Cardiac septum (tissue), 1 donor: ENCODE measurements at regions not wholly inside any gene's neighbourhood (a gene's known extent, or its start where the extent isn't known, plus 50 kb on each side); places are given as distances from the start of the nearest gene placed in this dataset.

ENCODE experiments used
- DNase-seq: peaks from one replicate; pipeline ENCODE4 v3.0.0-alpha.2; 2020; ENCODE audit warnings: low spot score
- intact Hi-C: fragments of 100-400 bp; cut with DNase I; formaldehyde crosslinking; loops from one replicate; pipeline ENCODE4 v1.14.0; 2022
- donor health status: DM: no; HTN: no; CAD: no.

DNA sequence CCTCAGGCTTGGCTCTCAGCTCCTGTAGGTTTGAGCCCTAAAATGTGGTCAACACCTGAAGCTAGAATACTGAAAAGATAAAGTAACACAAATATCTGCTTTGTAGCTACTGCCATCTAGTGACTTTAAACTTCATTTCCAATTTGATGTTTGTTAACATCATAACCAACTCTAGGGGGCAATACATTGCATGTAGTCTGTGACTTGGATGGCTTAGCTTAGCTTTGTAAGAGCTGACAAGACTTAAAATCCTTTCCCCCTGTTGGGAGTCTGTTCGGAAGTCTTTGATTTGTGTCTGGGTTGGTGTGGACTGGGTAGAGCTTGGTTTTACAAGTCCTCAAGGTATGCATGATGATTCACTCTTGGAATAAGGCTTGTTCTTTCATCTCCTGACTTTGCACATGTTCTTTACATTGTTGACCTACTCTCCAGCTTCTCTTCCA is 51.7 kb downstream of the SCN11A start:
- intact Hi-C loops, result loop anchor here (10.0 kb wide), 1 partner anchor 475 kb away; no protein-coding TSS in a partner anchor
- no peak for DNase-seq

DNA sequence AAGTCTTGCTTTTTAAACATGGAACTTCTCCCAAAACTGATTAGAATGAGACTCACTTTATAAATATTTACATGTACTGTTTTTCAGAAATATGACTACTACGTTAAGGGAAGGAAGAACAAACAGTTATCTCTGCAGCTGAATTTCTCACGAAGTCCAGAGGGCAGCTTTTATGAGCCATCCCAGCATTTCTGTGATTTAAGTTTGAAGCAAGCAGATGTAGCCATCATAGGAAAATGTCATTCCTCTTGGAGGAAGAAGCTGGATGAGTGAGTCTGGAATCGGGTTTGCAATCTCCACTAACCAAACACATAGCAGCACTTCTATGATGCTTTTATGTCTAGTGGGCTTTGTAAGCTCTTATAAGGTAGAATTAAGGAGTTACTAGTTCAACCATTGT is 53.7 kb downstream of the SCN11A start:
- intact Hi-C loops, result no loop called here
- no peak for DNase-seq

DNA sequence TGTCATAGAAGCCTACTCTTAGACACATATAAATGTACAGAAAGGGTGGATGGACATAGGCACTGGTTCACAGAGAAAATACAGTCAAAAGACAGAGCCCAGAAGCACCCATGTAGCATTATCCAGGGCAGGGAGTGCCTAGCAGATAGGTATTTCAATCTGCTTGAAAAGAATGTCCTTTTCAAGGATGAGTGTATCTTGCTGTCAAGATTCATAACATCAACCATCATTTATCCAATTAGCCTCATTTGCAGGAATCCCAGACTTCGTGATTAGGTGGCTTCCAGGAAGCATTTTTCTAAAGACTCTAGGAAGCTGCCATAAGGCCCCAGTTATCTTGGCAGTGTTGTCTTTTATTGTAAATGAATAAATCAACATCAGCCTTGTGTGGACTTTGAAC is 55.6 kb downstream of the SCN11A start:
- no peak for DNase-seq
- intact Hi-C loops, result no loop called here

DNA sequence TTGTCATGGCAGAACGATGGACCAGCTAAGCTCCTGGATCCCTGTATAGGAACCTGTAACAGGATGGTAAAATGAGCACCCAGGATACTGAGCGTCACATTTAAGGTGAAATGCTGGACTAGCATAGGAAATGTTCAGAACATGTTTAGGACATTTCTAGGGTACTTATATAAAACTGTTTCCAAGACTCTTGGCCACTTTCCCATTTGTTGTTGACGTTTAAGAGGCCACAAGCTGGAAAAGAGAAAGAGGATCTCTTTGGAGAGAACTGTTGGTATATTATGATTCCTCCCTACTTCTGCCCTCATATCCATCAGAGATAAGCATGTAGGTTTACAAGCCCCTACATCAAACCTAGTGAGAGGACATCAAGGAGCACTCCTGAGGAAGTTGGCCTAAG is 57.5 kb downstream of the SCN11A start:
- DNase-seq, result no peak
- intact Hi-C loops, result no loop called here

DNA sequence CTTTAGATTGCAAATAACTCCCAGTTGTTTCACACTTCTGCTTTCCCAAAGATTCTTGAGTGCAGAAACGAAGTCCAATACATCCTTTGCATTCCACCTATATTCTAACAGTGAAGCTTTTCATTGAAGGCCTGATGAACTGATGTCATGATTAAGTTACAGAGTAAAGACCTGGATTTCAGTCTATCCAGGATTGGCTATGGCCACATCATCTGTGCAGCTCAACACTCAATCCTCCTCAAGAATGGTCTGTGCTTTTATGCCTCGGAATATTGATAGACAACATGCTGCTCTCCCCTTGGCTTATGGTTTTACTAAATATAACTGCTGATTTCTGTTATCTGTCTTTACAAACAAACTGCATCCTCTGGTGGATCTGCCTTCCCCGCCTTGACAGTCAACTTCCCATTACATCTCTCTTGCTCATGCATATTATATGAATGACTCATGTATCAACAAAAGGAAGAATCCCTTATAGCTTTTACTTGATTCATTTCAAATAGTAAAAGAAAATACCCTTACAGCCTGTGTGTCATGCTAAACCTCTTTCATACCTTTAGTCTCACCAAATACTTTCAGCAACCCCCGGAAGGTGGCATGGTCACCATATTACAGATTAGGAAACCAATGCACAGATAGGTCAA is 59.5 kb downstream of the SCN11A start:
- intact Hi-C loops, result no loop called here
- no peak for DNase-seq

DNA sequence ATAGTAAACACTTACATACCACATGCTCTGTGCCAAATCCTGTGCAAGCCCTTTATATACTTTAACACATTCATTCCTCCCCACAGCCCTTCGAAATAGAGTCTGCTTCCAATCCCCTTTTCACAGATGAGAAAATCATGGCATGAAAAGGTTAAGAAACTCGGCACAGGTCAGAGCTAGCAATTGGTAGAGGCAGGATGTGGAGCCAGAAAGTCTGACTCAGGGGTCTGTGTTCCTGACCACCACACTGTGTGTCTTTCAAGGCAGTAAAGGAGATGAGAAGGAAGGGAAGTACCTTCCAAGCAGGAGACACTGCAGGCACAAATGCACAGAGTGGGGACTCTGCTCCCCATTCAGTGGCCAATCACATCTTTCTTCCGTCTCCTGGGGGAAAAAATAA is 61.1 kb downstream of the SCN11A start:
- intact Hi-C loops, result no loop called here

GRCh38 chr3:38989917-38990510 is 61.7 kb downstream of the SCN11A start:
- intact Hi-C loops, result no loop called here
- DNase-seq, result no peak

More for the DNA sequence above, 61.1 kb downstream of the SCN11A start:
- no peak for DNase-seq

DNA sequence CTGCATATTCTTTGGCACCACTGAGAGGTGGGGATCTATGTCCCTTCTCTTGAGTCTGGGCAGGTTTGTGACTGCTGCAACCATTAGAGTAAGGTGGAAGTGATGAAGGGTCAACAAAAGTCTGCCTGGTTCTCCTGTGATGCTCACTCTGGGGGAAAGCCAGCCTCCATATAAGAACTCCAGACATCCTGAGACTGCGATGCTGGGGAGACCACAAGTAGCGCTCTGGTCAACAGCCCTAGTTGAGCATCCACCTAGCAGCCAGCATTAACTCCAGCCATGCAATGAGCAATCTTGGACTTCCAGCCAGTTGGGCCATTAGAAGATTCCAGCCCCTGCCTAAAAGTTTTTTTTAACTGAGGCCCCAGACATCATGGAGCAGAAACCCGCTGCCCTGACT is 62.8 kb downstream of the SCN11A start:
- intact Hi-C loops, result no loop called here
- DNase-seq, result no peak

GRCh38 chr3:38987456-38987855 is 64.3 kb downstream of the SCN11A start:
- intact Hi-C loops, result no loop called here
- DNase-seq, result no peak

GRCh38 chr3:38986901-38987300 is 64.8 kb downstream of the SCN11A start:
- intact Hi-C loops, result no loop called here
- DNase-seq, result no peak

DNA sequence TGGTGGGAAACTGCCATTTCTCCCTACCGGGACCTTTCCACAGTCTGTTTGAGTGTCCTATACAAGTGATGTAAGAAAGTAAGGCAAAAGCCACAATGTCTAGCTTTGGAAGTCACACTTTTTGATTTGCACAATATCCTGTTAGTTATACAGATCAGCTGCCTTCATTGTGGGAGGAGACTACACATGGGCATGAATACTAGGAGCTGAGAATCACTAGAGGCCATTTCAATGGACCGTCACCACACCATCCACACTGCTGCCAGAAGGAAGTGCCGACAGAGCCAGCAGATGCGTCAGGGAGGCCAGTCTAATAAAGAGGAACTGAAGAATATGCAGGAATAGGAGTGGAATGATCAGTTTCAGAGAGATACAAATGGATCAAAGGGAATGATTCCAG is 65.8 kb downstream of the SCN11A start:
- DNase-seq, result no peak
- intact Hi-C loops, result no loop called here

DNA sequence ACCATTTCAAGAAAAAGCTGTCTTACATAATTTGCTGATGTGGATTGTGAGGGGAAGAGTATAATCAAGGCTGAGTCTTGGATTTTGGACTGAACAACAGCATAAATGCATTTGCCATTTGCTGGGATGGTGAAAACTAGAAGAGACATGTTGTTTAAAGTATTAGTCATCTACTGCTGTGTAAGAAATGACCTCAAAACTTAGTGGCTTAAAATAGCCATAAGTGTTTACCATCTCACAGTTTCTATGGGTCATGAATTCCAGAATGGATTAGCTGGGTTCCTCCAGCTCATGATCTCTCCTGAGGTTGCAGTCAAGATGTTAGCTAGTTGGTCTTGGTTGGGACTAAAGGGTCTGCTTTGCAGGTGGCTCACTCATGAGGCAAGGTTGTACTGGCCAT is 66.2 kb downstream of the SCN11A start:
- no peak for DNase-seq
- intact Hi-C loops, result no loop called here

DNA sequence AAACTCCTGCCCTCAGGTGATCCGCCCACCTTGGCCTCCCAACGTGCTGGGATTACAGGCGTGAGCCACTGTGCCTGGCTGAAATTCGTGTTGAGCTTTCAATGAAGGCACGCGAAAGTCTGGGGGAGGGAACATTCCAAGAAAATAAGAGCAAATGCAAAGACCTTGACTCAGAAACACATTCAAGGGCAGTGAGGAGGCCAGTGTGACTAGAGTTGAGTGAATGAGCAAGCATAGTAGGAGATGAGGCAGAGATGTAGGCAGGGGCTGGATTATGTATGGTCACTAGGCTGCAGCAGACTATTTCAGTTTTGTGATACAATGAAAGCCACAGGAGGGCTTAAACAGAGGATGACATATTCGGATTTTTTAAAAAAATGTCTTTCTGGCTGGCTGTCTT is 67.0 kb downstream of the SCN11A start:
- intact Hi-C loops, result no loop called here
- DNase-seq, result no peak

DNA sequence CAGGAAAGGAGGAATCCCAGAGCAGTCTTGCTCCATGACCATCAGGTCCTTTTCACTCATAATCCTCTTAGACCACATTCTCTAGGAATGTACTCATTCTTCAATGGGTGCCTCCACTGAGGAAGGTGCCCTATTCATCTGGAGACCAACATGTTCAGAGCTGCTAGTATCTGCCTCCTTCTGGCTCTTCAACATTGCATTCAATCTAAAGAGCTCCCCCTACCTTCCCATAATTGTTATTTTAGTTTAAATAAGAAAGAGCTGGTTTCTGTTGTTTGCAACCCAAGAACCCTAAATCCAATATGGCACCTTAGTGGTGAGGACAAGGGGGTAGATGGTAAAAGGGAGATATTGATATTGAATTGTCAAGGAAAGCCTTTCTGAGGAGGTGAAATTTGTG is 67.6 kb downstream of the SCN11A start:
- DNase-seq, result no peak
- intact Hi-C loops, result no loop called here

DNA sequence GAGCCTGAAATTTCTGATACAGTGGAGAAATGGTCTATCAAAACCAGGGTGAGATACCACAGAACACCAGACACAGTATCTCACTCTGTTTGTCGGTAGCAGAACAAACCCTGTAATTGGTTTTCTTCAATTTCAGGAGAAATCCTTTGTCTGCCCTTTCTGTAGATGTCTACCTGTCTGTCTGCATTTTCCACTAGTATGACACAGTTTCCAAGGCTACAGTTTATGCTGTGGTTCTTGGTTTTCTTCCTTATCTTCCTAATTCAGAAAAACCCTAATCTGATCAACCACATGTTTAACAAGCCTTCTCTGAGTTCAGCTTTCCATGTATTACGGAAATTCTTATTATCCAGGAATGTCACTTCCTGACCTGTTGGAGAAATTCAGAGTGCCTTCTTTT is 70.8 kb downstream of the SCN11A start:
- DNase-seq, result no peak
- intact Hi-C loops, result no loop called here

GRCh38 chr3:38978729-38979128 is 73.0 kb downstream of the SCN11A start:
- intact Hi-C loops, result no loop called here

DNA sequence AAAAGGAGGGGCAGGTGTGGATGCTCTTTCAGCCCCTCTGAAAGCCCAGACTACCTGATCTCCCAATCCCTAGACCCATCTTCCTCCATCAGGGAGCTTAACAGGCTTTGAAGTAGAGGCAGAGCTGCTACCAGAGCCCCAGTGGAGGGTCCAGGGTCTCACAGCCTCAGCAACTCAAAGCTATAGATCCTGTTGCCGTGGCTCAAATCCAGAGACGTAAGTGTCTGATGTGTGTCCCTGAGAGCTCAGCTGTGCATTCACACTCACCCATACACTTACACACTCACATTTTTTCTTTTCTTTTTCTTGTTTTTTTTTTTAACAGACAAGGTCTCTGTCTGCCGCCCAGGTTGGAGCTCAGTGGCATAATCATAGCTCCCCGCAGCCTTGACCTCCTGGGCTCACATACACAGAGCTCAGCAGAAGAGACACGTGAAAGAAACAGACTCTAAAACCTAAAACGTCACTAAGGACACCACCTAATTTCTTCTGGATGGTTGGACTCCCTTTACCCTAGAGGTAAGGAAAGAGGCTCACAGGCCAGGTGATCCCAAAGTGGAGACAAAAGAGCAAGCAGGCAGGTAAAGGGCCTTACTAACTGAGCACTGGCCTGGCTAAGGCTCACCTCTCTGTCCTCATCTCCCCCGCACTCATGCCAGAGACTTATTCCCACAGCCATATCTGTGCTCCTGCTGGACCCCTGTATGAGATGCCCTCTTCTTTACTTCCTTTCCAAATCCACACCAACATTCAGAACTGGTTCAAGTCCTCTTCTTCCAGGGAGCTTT is 80.7 kb downstream of the SCN11A start:
- intact Hi-C loops, result no loop called here
- no peak for DNase-seq

More at GRCh38 chr3:38978729-38979128, 73.0 kb downstream of the SCN11A start:
- no peak for DNase-seq

DNA sequence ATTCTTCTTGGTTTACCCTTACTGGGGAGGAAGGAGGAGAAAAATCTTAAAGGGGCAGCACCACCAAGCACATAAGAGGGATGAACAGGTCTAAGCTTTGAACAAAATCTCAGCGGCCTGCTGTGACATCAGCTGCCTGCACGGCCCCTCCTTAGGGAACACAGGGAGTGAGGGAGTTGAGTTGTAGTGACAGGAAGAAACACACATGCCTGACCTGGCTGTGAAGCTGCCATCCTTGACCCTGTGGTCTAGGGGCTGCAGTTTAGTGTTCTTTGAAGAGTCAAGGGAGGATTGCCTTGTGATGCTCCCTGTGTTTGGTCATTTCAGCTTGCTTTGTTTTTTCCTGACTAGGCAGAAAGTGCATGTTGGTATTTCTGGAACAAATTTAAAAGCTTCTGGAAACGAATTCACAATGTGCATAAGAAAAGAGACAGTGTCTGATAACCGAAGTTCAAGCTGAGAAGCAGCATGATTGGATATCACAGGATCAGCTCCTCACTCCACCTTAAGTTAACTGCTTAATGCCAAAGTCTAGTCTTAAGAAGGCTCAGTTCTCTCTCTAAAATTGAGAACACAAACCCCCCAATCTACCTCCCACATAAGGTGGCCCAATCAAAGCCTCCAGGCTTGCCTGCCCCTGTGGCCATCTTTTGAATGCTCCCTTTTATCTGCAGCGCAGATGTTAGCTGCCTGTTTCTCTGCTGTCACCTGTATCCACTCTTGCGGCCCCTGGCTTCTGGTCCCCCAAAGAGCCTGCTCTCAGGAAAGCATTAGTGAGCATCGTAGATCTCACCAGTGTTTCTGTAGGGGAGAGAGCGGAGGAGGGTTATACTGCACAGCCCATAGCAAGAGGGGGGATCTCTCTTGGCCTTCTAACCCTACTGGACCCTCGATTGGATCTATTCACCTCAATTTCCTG is 82.2 kb downstream of the SCN11A start:
- intact Hi-C loops, result no loop called here
- DNase-seq, result no peak

DNA sequence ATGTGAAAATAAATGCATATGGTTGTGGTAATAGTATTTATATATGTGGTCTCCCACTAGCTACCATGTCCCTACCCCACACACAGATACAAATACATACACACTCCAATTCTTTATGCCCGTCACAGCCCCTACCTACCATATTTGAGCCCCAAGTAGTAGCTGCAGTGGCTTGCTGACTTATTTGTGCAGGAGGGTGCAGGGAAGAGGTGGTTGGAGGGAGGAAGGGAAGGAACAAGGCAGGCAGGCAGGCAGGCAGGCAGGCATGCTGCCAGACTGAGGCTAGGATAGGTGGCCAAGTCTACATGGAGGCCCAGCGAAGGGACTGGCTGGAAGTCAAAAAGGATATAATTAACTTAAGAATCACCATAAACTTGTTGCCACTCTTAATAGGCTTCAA is 82.9 kb downstream of the SCN11A start:
- intact Hi-C loops, result no loop called here
- no peak for DNase-seq

DNA sequence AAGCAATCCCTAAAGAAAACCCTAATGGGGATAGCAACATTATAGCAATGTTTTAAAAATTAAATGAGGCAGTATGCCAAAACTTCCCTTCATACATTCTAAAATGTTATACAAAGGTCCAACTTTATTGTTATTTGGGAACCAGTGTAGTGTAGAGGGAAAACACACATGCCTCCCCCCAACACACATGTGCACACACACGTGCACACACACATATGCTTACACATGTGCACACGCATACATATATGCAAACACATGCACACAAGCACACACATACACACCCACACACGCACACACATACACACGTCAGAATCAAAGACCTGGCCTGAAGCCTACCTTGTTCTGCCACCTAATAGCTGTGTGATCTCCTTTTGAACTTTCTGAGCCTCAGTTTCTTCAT is 83.3 kb downstream of the SCN11A start:
- intact Hi-C loops, result no loop called here
- no peak for DNase-seq
